Activated CD4-positive, alpha-beta T cell treated with anti-CD3 and anti-CD28 coated beads for 4 hours (primary cell): ENCODE measurements at regions not wholly inside any gene's neighbourhood (a gene's known extent, or its start where the extent isn't known, plus 50 kb on each side); places are given as distances from the start of the nearest gene placed in this dataset.

Experiments
- DNase-seq, 2 donors: peaks; one replicate each; pipeline ENCODE4 v3.0.0-alpha.2; 2020

DNA sequence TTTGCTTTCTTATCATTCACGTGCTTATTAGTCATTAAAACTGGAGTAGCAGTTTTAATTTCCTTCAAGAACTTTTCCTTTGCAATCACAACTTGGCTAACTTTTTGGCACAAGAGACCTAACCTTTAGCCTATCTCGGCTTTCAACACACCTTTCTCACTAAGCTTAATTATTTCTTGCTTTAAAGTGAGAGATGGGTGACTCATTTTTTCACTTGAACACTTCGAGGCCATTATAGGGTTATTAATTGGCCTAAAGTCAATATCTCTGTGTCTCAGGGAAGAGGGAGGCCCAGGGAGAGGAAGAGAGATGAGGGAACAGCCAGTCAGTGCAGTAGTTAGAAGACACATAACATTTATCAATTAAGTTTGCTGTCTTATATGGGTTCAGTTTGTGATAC is 289.8 kb downstream of the RBM43 start:
- no peak for DNase-seq

DNA sequence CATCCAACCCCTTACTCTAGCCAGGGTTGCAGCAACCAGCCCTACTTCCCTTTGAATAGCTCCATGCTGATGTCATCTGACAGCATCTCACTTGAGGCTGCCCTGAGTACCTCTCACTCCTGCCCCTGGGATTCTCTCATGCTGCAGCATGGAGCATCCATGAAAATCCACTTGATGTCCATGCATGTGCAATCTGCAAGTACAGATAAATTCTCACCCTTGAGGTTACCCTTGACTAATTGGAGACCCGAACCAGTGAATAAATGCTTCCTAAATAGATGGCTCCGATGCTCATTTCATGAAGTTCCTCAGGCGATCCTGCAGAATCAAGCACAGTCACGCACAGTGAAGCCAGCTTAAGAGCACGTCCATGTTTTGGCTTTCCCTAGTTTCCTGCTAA is 298.3 kb downstream of the RBM43 start:
- DNase-seq: no peak

DNA sequence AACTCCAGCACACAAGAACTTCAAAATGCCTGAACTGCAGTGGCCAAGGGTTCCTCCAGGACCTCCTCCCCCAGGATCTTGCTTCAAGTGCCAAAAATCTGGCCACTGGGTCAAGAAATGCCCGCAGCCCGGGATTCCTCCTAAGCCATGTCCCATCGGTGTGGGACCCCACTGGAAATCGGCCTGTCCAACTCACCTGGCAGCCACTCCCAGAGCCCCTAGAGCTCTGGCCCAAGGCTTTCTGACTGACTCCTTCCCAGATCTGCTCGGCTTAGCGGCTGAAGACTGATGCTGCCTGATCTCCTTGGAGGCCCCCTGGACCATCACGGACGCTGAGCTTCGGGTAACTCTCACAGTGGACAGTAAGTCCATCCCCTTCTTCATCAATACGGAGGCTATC is 306.4 kb downstream of the RBM43 start:
- no peak for DNase-seq

DNA sequence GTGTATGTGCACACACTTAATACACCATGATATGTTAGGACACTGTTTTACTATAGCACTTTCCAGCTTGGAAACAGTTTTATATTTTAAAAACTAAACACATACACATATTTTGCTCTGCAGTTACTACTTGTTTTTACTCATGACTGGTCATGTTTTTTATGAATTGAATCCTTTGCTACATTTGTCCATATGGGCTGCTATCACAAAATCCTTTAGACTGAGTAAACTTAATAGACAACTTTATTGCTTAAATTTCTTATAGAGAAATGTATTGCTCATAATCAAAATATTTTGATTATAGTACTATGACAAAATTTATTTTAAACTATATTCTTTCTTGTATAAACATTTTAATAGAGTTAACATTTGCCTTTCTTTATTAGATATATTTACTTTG is 314.8 kb downstream of the RBM43 start:
- DNase-seq: no peak

DNA sequence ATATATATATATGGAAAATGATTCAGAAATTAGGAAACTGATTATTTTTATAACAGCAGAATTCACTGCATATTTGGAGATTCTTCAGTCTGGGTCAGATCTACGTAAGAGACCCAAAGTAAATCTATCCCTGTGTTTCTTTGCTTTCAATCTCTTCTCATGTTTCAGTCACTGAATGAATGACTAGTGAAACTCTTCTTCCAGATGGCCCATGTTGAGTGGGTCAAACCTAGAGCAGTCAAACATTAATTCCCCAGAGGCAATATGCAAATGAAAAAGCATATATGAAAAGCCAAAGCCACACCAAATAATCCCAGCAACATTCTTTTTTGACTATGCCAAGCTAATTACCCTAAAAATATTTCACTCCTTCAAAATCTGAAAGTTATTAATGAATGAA is 317.3 kb downstream of the RBM43 start:
- no peak for DNase-seq

DNA sequence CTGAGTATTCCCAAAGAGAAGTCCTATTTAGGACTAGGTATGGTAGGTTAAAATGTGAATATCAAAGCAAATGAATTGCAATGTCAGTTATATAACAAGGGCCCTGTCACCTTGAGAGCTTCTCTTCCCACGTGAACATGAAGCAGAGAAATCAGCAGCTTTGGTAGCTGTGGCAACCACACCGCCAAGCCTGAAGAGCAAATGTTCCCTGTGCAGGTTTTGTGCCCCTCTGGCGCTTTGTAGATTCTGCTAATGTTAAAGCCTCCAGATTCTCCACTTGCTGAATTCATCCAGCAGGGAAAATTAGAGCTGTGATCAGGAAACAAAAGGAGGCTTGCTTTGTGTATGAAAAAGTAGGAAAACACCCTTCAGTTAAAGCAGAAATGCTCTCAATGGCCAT is 322.6 kb downstream of the RBM43 start:
- no peak for DNase-seq

DNA sequence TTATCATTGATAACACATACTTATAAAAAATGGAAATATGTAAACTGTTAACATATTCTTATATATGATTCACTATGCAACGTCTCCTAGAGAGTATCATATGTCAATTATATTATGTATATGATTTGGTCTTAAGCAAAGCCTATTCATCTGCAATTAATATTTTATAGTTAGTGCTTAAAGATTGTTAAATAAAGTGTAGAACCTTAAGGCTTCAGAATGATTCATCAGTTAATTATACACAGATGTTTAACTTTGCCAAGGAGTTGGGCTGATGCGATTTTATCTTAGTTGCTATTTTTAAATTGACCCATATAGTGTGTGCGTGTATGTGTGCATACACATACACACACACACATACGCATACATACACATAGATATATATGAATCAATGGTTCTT is 323.1 kb downstream of the RBM43 start:
- DNase-seq: no peak

DNA sequence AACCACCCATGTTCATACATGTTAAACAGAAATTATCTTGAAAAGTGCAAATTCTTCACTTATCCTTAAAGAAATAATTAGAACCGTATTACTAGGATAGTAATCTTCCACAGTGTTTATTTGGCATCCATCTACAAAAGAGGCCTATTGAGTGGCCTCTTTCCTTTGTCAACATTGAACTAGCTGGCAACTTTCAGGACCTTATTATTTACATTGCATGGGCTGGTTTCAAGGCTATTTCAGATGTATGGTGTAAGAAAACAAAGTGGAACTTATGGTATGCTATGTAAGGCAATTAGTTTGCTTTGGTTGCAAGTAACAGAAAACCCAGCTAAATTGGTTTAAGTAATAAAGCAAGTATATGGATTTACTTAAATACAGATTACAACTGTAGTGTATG is 324.6 kb downstream of the RBM43 start:
- no peak for DNase-seq

DNA sequence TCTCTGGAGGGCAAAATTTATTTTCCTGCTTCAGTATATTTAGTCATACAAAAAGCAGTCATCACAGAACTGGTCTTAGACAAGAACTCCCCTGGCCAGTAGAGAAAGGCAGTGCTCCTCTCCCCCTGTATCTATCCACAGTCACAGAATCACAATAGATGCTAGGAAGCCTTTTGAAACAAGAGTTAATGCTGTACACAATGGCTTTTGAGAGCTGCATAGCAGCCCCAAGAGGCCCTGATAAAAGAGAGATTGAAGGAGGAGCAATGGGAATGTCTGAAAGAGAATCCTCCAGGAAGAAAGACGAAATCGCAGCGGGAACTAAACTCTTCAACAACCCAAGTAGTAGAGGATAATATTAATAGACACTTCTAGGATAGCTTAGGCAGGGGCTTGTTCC is 330.2 kb downstream of the RBM43 start:
- no peak for DNase-seq

DNA sequence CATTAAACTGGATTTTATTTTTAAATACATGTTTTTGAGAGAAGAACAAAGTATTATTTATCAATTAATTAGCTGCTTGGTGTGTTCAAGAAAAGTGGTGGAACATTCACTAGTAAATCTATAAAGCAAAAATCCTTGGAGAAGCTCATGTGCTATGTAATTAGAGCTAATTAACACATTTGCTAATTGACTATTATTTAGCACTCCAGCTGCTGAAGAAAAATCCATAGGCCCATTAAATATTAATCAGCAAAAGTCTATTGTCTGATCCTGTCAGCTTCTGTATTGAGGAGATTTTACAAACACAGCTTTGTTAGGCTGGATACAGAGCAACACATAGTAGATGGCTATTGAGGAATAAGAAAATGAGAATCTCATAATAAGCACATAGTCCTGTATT is 336.1 kb downstream of the RBM43 start:
- no peak for DNase-seq

DNA sequence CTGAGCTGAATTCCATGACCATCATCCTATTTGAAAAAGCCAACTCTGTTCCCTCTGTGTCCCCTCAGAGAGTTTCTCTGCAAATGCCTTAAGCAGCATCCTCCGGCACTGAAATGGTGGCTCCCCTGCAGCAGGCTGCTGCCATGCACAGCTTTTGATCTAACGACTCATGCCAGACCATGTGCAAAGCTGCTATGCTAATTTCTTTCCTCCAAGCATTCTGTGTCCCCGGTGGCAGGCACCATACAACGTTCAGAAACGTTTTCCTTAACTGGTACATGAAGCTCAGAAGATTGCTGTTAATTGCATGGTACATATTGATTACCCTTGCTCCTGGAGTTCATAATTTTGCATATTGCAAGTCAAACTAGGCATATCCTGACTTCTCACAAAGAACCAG is 336.8 kb downstream of the RBM43 start:
- no peak for DNase-seq

DNA sequence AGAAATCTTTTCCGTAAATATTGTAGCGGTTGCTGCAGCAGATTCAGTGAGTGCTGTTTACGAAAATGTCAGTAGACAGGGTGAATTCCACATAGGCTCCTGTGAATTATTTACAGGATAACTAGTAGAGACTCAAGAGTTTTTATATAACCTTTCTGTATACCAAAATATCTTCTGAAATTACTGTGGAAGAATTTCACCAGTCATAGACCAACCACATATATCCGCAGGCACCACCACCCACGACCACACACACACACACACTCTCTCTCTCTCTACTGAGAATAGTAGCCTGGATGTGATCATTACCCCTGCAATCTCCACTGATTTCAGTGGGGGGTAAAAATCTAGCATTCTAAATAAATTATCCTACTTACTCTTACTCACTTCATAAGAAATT is 341.8 kb downstream of the RBM43 start:
- DNase-seq: no peak

DNA sequence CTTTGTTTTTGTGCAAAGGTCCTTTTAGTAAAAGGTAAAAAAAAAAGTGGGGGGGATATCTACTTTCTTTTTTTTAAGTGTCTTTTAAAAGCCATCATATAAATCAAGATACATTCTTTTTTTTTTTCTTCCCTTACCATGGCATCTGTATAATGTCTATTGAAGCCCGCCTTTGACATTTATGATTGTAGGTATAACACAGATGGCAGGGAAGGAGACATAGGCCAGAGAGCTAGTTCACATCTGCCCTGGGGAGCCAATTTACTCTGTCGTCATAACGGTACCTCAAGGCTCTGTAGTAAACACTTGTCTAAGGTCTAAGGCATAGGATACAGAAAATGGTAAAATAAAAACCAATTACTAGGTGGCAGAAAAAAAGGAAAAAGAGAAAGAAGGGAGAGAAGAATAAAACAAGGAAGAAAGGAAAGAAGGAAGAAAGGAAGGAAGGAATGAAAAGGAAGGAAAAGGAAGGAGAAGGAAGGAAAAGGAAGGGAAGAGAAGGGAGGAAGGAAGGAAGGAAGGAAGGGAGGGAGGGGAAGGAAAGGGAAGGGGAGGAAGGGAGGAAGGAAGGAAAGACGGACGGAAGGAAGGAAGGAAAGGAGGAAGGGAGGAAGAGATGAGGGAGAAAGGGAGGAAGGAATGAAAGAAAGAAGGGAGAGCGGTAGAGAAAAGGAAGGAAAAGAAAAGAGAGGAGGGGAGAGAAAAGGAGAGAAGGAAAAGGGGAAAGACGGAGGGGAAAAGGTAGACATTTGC is 343.5 kb downstream of the RBM43 start:
- DNase-seq: no peak

DNA sequence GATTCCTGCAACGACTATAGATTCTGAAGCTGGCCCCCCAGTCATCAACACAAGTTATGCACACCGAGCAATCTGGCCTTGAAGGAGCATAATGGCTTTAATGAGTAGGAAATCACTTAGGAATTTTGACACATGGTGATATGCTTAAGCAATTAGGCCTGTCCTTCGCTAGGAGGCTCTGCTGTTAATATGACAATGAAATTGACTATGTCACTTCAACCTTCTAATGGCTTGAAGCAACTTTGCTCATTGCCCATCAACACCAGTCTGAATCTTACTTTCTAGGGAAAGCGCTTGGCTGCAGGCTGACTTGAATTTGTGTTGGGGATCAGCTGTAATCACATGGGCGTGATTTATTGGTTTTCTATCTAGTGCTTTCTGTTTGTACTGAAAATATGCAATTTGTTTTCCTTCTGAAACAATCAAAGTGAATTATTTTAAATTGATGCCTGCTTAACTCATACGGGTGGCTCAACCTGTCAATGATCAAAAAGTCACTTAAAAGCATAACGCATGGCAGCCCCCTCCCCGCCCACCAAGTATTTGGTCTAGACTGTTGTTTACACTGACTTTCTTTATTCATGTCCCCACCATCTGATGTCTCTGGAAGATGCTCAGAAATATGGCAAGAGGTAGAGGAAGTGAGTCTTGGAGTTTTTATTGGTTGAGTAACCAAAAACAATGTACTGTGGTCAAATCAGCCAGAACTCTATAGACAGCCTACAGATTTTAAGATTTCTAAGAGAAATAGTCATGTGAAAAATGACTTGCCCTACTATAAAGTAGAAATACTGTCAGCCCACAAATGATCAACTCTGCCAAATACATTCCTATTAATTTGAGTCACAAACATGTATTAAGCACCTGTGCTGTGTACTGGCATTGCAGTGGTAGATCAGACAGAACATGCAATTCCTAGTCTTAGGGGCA is 344.9 kb downstream of the RBM43 start:
- DNase-seq: no peak

DNA sequence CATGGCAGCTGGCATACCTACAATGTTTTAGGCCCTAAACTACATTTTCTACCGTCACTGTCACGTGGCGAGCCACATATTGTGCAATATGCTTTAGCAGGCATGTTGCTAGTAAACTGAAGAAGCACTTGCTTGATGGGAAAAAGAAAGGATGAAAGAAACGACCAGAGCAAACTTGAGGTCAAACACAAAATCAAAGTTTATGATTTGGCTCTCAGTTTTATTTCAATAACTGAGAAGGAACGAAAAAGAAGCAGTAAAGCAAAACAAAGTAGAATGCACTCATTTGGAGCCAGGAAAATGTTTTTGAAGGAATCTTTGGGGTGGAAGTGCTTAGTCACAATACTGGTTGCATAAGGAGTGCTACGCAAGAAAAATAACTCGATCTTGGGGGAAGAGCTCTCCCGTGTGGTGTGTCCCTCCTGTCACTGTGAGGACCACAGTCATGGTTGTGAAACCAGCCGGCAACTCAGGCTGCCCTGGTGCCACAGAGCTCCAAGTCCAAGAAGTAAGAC is 349.8 kb downstream of the RBM43 start:
- no peak for DNase-seq

DNA sequence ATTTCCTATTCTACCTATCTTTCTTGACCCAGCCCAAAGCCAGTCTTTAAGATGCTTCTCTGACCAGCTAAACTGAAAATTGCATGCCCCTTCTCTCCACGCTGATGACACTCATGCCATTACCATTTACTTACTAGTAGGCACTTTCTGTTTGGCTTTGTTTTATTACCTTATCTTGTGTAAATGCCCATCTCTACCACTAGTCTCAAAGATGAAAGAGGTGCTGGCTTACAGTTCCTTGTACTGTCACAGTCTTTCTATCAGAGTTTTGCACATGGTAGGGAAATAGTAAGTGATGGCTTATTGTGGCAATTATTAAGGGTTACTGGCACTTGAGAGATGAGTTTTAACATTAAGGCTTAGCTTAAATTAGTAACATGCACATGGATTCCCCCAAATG is 352.1 kb downstream of the RBM43 start:
- DNase-seq: no peak

DNA sequence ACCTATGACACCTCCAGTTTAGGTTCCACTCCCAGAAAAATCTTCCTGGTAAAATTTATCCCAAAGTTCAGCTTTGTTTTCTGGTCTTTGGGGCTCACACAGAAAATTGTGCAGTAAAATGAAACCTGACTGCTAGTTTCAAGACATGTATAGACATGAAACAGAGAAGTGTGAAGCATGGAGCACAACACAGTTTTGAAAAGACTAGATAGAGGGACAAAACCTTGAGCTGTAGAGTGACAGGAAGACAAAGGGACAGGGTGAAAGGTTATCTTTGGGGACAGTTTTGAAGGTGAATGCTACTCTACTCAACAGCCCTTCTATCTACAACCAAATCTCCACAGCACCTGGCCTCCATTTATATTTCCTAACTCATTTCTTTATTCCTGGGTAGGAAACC is 352.6 kb downstream of the RBM43 start:
- DNase-seq: no peak

DNA sequence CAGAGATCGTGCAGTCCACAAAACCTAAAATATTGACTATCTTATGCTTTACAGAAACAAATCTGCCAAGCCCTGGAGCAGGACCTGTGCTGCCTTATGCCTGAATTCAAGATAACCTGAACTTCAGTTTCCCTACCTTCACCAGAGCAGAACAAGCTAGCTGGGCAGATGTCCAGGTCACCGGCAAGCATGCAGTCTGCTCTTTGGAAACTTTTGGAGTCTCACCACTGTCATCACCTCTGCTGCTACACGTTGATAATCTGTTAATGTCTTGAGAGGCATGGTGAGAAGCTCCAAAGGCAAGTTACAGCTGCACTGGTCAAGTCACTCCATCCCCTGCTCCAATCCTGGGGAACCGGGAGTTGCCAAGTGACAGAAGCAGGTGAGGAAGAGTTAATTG is 354.2 kb downstream of the RBM43 start:
- no peak for DNase-seq

DNA sequence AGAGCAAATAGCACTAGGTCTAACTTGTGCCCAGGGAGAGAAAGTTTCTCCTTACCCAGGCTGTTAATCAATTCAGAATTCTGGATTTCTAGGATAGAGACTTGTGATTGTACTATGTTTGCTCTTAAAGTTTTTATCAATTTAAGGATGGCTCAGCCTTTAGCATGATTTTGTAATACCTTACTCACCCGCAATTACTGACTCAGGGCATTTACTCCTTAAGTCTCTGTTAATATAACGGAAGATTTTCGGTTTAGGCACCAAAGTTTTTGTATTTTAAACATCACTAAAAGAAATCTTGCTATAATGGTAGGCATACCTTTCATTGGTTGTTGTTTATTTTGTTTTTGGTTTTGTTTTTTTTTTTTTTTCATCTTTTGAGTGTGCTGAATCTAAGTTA is 358.2 kb downstream of the RBM43 start:
- DNase-seq: no peak

DNA sequence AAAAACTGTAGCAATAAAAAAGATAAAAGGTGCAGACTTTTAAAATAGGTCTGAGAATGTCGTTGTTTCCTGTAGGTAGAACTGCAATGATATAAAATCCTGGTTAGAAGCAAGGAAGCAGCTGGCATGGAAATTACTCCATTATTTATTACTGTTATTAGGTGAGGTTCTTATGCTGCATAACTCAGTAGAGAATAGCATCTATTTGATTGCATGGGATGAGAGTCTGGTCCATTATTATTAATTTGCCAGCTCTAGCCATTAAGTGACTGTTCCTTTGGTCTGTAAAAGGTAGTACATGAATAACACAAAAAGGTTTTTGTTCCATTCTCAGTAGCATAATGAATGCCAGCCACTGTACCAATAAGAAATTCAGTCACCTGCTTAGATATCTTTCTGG is 358.6 kb downstream of the RBM43 start:
- DNase-seq: no peak

DNA sequence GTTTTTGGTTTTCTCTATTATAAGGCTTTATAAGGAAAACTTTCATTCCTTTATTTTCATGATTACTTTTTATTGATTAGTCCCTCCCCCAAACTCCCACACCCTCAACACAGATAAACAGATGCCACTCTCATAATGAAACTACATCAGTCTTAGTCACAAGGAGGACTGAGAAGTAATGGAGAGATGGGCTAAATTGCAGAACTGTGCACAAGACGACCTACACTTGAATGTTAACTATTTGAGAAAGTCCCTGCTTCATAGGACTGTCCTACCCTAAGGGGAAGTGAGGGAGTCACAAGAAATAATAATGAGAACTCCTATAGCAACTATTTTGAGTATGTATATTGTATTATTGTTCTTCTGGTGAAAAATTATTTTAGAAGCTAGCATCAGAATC is 360.8 kb downstream of the RBM43 start:
- no peak for DNase-seq

DNA sequence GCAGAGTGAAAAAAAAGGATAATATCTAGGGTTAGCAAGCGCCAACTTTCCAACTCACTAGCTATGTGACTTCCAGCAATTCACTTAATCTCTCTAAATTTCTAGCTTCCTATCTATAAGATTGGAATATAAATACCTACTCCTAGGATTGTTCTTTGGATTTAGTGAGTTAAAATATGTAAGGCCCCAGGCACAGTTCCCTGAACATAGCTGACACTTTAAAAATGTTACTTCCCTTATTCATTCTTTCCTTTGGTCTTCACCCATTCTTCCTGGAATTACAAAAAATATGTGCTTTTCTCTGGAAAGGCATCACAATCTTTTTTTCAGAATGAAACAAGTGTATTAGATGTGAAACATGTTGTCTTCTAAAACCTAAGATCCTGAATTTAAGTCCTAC is 365.7 kb downstream of the RBM43 start:
- DNase-seq: no peak

DNA sequence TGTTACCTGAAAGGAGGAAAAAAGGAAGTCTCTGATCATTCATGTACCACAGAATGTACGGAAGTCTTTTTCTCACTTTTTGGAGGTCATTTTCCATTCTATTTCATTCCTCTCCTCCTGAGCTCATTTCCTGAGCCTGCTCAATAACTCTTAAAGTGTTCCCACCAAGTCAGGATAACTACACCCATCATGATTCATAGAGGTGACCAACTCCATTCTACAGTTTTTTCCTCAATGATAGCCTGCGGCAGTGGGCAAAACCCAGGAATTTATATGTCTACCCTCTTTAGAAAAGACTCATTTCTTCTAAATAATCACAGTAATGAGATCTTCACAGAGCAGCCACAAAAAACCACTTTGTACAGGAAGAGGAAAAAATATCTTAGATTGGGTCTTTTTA is 372.5 kb downstream of the RBM43 start:
- DNase-seq: no peak

DNA sequence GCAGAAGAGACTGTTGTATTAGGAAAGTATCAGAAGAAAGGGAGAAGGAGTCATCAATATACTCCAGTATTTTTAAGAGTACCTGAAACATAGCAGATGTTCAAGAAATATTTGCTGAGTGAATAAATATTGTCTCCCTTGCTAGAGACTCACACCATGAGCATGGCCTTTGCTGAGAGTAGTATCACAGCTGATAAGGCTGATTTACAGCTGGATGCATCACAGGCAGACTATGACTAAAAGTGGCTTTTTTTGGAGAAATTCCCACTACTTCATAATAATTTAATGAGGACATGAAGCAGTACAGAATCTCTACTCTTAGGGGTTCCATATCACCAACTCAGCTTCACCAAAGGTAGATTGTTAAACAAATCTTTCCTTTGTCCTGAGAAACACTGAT is 373.3 kb downstream of the RBM43 start:
- no peak for DNase-seq
